Ishikawa (cell line): ENCODE measurements at regions not wholly inside any gene's neighbourhood (a gene's known extent, or its start where the extent isn't known, plus 50 kb on each side); places are given as distances from the start of the nearest gene placed in this dataset.

ENCODE experiments used
- CEBPB ChIP-seq: IDR thresholded peaks from 2 replicates; pipeline ENCODE4 v1.6.1; 2012
- CREB1 ChIP-seq: IDR thresholded peaks from 2 replicates; pipeline ENCODE4 v1.6.1; 2012; ENCODE audit warnings: low read depth
- EGR1 ChIP-seq: IDR thresholded peaks from 2 replicates; pipeline ENCODE4 v1.6.1; 2012
- EP300 ChIP-seq: IDR thresholded peaks from 2 replicates; pipeline ENCODE4 v1.6.1; 2012; ENCODE audit warnings: borderline replicate concordance
- FOXM1 ChIP-seq: IDR thresholded peaks from 2 replicates; pipeline ENCODE4 v1.6.1; 2012; ENCODE audit warnings: low read depth, borderline replicate concordance
- MAX ChIP-seq: IDR thresholded peaks from 2 replicates; pipeline ENCODE4 v1.6.1; 2012
- NFIC ChIP-seq: IDR thresholded peaks from 2 replicates; pipeline ENCODE4 v1.6.1; 2012
- RAD21 ChIP-seq: IDR thresholded peaks from 2 replicates; pipeline ENCODE4 v1.6.1; 2012; ENCODE audit warnings: low read depth
- REST ChIP-seq: IDR thresholded peaks from 2 replicates; pipeline ENCODE4 v1.6.1; 2012; ENCODE audit warnings: low read depth, mild to moderate bottlenecking
- TAF1 ChIP-seq: IDR thresholded peaks from 2 replicates; pipeline ENCODE4 v1.6.1; 2012; ENCODE audit warnings: low read depth, mild to moderate bottlenecking
- TCF12 ChIP-seq: IDR thresholded peaks from 2 replicates; pipeline ENCODE4 v1.6.1; 2012; ENCODE audit warnings: low read depth
- TEAD4 ChIP-seq: IDR thresholded peaks from 2 replicates; pipeline ENCODE4 v1.6.1; 2012
- YY1 ChIP-seq: IDR thresholded peaks from 2 replicates; pipeline ENCODE4 v1.6.1; 2012; ENCODE audit warnings: low read depth
- ZBTB7A ChIP-seq: IDR thresholded peaks from 2 replicates; pipeline ENCODE4 v1.6.1; 2012; ENCODE audit warnings: low read depth
- TF ChIP-seq, protein P1 (sequence below): IDR thresholded peaks from 2 replicates; pipeline ENCODE4 v1.6.1; 2012

GRCh38 chr4:167831855-167832254, 260.5 kb upstream of the ANXA10 start:
- TF ChIP-seq REST (no peak), CEBPB (no peak), EP300 (no peak), MAX (no peak), EGR1 (no peak), TAF1 (no peak), YY1 (no peak), ZBTB7A (no peak), TCF12 (no peak)
- TF ChIP-seq, protein P1, sequence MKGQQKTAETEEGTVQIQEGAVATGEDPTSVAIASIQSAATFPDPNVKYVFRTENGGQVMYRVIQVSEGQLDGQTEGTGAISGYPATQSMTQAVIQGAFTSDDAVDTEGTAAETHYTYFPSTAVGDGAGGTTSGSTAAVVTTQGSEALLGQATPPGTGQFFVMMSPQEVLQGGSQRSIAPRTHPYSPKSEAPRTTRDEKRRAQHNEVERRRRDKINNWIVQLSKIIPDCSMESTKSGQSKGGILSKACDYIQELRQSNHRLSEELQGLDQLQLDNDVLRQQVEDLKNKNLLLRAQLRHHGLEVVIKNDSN, result no peak

DNA sequence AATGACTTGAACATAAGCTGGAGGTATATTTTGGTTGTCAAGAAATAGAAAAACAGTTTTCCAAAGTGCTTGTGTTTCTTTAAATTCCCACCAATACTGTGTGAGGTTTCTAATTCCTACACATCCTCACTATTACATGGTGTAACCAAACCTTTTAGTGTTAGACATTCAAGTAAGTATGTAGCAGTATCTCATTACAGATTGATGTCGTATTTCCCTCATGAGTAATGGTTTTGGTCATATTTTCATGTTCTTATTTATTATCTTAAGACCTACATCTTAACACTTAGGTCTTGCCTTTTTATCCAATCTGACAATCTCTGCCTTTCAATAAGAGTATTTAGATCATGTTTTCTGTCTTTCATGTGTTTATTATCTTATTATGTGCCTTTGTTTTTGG, 253.7 kb upstream of the ANXA10 start:
- TF ChIP-seq REST, result no peak

DNA sequence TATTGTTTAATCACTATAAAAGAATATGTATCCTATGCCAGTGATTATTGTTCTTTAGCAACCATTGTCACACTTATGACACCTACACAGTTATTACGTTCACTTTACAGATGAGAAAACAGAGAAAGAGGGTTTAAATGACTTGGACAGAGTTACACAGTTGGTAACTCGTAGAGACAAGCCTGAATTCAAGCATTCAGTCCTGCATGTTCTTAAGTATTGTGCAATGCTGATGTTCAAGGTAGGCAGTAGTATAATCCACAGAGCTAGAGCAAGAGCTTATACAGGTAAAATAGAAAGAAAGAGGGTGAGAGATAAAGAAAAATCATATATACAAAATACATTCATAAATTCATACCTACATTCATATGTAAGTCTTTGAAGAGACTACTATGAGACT, 249.8 kb upstream of the ANXA10 start:
- TF ChIP-seq EP300 (no peak), FOXM1 (no peak), ZBTB7A (no peak), TCF12 (no peak), CREB1 (no peak), REST (no peak), RAD21 (no peak), MAX (no peak), TEAD4 (no peak), TAF1 (no peak)
- TF ChIP-seq, protein P1, result no peak

DNA sequence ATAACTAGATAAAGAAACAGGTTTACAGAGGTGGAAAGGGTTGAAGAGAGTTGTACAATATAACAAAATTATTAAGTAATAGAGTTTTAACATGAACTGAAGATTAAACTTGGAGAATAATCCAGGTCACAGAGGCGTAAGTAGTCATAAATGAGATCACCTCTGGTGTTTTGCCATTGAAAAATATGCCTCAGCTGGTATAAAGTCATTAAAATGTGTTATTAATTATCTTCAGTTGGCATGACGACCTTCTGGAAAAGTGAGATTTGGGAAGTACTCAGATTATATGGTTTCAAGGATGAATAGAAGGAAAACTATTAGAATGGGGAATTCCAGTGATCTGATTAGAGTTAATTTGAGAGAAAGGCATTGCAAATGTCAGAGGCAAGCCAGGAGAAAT, 237.5 kb upstream of the ANXA10 start:
- TF ChIP-seq TEAD4 (no peak), EP300 (no peak), RAD21 (no peak), EGR1 (no peak), TCF12 (no peak), FOXM1 (no peak), MAX (no peak), CREB1 (no peak), NFIC (no peak), ZBTB7A (no peak)
- TF ChIP-seq, protein P1, result no peak

GRCh38 chr4:167867191-167867590, 225.1 kb upstream of the ANXA10 start:
- no peak for TF ChIP-seq EGR1
- TF ChIP-seq, protein P1, result no peak
- no peak for TF ChIP-seq CEBPB
